HG03159 (cell line): ENCODE measurements at regions not wholly inside any gene's neighbourhood (a gene's known extent, or its start where the extent isn't known, plus 50 kb on each side); places are given as distances from the start of the nearest gene placed in this dataset.
"Not testable (repeated sequence)": the region's sequence is repeated elsewhere in the genome, so short reads cannot be mapped to it uniquely, and the experiment has no call there.

Experiments used
- ATAC-seq: cut with Tn5 transposase; IDR thresholded peaks from one replicate; pipeline ENCODE4 v1.9.1; 2021; ENCODE audit warnings: mild to moderate bottlenecking, moderate library complexity; ENCODE audit not compliant: unreplicated experiment

DNA sequence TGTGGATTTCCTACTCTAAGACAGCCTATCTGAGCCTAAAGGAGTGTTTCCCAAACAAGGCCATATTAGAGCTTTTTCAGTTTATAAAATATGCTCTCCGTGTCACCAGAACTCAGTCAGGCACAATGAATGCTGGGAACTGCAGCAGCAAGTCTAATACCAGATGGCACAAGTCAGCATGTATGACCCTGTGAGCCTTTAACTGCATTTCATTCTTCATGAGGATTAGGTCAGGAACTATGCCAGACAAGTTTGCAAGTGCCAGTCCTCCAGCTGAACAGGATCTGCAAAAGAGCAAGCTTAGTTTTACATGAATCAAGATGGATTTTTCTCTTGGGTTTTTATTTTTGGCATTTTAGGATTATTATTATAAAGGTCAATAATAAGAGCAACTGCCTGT is 66.7 kb upstream of the SAMD5 start:
- ATAC-seq: no peak

DNA sequence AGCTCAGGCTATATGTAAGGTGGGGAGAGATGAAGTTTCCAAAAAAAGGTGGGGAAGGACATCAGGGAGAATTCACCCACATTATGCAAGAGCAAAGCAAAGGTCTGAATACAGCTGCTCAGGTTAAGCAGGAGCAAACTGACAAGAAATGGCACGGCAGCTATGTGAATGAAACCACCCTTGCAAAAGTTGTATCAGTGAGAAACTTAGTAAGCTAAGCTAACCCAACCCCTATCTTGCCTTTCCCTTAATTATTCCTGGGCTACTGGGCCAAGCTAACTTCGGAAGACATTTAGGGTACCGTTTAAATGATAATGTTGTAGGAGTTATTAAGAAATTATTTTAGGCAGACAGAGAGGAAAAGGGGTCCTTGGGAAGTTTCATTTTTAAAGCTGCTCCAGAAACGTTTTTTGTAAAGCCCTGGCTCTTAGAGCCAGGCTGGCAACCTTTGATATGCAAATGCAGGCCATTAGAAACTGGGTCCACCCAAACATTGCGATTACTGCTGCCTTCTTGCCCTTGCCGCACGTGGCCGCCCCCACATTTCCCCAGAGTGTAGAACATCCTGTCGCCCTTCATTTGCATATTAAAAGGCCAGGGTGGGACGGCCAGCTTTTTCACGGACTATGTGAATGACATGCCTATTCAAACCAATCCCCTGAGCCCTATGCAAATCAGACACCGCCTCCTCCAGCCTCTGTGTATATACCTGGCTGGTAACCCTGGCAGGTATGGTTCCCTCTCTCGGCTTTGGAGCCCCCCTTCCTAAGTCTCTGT is 60.5 kb upstream of the SAMD5 start:
- peak; percentile 72 for ATAC-seq

DNA sequence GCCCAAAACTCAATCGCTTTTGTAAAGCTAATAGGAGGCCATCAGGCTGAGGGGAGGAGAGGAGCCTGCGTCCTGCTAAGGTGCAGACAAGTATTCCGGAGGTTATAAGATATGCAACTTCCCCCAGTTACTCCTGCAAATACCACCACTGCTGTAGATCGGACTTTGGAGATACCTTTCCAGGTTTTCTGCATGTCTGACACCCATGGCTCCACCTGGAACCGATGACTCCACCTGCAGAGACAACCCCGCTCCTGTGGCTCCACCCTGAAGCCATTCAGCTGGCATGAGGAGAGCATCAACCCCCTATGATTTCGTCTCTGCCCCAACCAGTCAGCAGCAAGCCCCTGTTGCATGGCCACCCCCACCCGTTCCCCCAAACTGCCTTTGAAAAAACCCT is 59.7 kb upstream of the SAMD5 start:
- no peak for ATAC-seq

DNA sequence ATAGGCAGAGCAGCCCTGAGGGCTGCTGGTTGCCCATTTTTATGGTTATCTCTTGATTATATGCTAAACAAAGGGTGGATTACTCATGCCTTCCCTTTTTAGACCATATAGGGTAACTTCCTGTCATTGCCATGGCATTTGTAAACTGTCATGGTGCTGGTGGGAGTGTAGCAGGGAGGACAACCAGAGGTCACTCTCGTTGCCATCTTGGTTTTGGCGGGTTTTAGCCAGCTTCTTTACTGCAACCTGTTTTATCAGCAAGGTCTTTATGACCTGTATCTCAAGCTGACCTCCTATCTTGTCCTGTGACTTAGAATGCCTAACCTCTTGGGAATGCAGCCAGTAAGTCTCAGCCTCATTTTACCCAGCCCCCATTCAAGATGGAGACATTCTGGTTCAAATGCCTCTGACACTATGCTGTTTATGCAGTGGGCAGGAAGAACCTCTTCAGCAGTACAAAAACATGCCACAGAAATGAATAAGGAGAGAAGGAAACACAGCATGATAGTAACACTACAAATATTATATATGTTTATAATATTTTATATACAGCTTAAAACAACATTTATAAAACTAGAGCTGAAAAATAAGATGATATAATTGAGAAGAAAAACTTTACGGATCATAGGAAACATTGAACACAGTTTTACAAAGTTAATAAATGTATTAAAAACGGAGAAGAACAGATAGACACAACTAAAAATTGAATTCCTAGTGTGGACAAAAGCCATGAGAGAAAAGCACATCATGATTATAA is 58.9 kb upstream of the SAMD5 start:
- no peak for ATAC-seq

DNA sequence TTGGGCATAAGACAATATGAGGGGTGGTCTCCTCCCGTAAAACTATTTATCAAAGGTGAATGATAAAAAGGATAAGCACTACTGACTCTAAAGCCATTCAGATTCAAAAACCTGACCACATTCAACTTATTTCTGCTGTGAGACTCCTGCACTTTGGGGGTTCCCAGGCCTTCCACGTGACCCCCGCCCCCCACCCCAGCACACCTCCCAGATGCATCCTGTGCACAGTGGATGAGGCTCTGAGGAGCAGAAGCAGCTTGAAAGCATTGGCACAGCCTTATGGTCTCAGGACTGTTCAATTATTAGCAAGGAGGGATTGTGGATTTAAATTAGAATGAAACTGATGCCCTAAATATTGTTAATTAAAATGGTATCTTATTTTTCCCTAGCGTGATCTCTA is 55.1 kb upstream of the SAMD5 start:
- no peak for ATAC-seq

DNA sequence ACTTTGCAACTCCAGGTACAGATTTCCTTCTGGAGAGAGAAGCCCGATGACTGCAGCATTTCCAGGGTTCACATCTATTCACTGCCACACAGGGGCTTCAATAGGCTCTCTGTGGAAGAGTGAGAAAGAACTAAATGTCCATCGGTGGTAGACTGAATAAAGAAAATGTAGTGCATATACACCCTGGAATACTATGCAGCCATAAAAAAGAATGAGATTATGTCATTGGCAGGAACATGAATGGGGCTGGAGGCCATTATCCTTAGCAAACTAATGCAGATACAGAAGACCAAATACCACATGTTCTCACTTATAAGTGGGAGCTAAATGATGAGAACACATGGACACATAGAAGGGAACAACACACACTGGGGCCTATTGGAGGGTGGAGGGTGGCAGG is 53.6 kb upstream of the SAMD5 start:
- ATAC-seq: not testable (repeated sequence)
